ENCODE measurements at regions not wholly inside any gene's neighbourhood (a gene's known extent, or its start where the extent isn't known, plus 50 kb on each side); places are given as distances from the start of the nearest gene placed in this dataset.

GRCh38 chr4:138890891-138891570 is 124.5 kb upstream of the NOCT start:
- ChIA-PET POLR2A (no interaction called here), CTCF (no interaction called here)
- TF ChIP-seq FOXM1 (IDR thresholded peaks at IDR 0.05; ENCODE audit: borderline replicate concordance): no peak
- no peak for TF ChIP-seq SP1 (IDR thresholded peaks at IDR 0.05)
- DNase-seq (ENCODE audit: extremely low spot score): no peak

DNA sequence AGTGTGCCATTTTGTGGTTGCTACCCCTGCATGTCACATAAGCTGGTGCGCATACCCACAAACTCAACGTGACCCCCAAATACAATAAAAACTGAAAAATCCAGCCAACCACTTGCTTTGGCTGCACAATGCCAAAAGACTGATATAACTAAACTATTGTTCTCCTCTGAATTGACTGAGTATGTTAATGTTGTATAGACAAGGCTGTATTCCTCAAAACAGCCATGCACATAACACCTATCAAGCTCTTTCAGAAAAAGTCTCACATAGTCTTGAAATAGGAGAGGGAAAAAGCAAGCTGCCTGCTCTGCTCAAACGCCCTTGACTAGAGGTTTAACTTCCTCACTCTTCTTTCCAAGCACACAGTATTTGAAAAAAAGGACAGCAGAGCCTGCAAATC is 126.4 kb upstream of the NOCT start:
- POLR2A ChIA-PET: no interaction called here
- DNase-seq (ENCODE audit: extremely low spot score): no peak
- CTCF ChIA-PET: interaction anchor here (1.2 to 1.4 kb wide), 2 partner anchors 18 to 49 kb away, joined by 4 to 7 read pairs; no protein-coding TSS in a partner anchor
- no peak for TF ChIP-seq LEF1 (IDR thresholded peaks at IDR 0.05; ENCODE audit: borderline replicate concordance)
- no peak for TF ChIP-seq L3MBTL2 (conservative IDR thresholded peaks at IDR 0.05)
- no peak for TF ChIP-seq NFRKB (IDR thresholded peaks at IDR 0.05)

DNA sequence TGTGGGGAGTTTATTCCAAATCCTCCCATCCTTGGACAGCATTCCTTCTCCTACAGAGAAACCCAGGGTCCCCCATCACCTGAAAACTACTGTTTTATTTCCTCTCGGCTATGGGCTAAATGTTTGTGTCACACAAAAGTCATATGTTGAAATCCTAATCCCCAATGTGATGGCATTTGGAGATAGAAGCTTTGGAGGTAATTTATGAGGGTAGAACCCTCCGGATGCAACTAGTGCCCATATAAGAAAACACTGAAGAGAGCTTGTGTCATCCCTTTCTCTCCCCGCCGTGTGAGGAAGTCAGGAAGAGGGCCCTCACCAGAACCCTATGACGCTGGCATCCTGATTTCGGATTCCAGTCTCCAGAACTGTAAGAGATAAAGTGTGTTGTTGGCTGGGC is 127.8 kb upstream of the NOCT start:
- POLR2A ChIA-PET: no interaction called here
- DNase-seq (ENCODE audit: extremely low spot score): no peak
- CTCF ChIA-PET: no interaction called here
- TF ChIP-seq BHLHE40 (IDR thresholded peaks at IDR 0.05; ENCODE audit: borderline replicate concordance) (no peak), PKNOX1 (IDR thresholded peaks at IDR 0.05) (no peak), SP1 (IDR thresholded peaks at IDR 0.05) (no peak), SUZ12 (IDR thresholded peaks at IDR 0.05) (no peak), LEF1 (IDR thresholded peaks at IDR 0.05; ENCODE audit: borderline replicate concordance) (no peak), CTBP1 (IDR thresholded peaks at IDR 0.05; ENCODE audit: borderline replicate concordance) (no peak), FOXM1 (IDR thresholded peaks at IDR 0.05; ENCODE audit: borderline replicate concordance) (no peak), ZNF384 (IDR thresholded peaks at IDR 0.05) (no peak)

- ChIA-PET POLR2A (no interaction called here), CTCF (no interaction called here)
- no peak for TF ChIP-seq CTBP1 (IDR thresholded peaks at IDR 0.05; ENCODE audit: borderline replicate concordance)
- TF ChIP-seq SP1 (IDR thresholded peaks at IDR 0.05): no peak
- no peak for TF ChIP-seq L3MBTL2 (conservative IDR thresholded peaks at IDR 0.05)
- TF ChIP-seq ELF4 (IDR thresholded peaks at IDR 0.05): no peak
- TF ChIP-seq SUZ12 (IDR thresholded peaks at IDR 0.05): no peak
- no peak for TF ChIP-seq FOXK2 (IDR thresholded peaks at IDR 0.05)
- no peak for TF ChIP-seq FOXM1 (IDR thresholded peaks at IDR 0.05; ENCODE audit: borderline replicate concordance)
- no peak for TF ChIP-seq ZNF384 (IDR thresholded peaks at IDR 0.05)
- no peak for TF ChIP-seq PKNOX1 (IDR thresholded peaks at IDR 0.05)
- no peak for TF ChIP-seq BHLHE40 (IDR thresholded peaks at IDR 0.05; ENCODE audit: borderline replicate concordance)
- TF ChIP-seq NFRKB (IDR thresholded peaks at IDR 0.05): no peak
- no peak for TF ChIP-seq ARNT (IDR thresholded peaks at IDR 0.05)
- DNase-seq (ENCODE audit: extremely low spot score): no peak
Observed at GRCh38 chr4:138887341-138887740, 128.2 kb upstream of the NOCT start.

DNA sequence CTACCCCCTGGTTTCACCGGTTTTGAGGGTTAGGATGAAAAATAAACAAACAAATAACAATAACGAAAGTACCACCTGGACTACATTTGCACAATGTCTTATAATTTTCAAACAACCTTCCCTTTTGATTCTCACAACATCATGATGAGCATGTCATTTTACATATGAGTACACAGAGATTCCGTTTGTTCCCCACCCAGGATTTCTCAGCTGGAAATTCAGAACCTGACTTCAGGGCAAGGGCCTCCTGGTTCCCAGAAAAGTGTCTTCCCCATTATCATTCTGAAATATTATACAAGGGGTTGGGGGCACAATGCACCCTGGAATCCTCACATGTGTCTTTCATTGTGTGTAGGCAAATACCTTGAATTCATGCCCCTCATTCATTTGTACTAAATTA is 135.8 kb upstream of the NOCT start:
- POLR2A ChIA-PET: no interaction called here
- no peak for TF ChIP-seq SUZ12 (IDR thresholded peaks at IDR 0.05)
- TF ChIP-seq BHLHE40 (IDR thresholded peaks at IDR 0.05; ENCODE audit: borderline replicate concordance): no peak
- no peak for TF ChIP-seq FOXM1 (IDR thresholded peaks at IDR 0.05; ENCODE audit: borderline replicate concordance)
- no peak for TF ChIP-seq L3MBTL2 (conservative IDR thresholded peaks at IDR 0.05)
- no peak for TF ChIP-seq FOXK2 (IDR thresholded peaks at IDR 0.05)
- no peak for TF ChIP-seq ELF4 (IDR thresholded peaks at IDR 0.05)
- DNase-seq (ENCODE audit: extremely low spot score): no peak
- CTCF ChIA-PET: no interaction called here

GRCh38 chr4:138875891-138876608 is 139.5 kb upstream of the NOCT start:
- DNase-seq (ENCODE audit: extremely low spot score): no peak
- POLR2A ChIA-PET: no interaction called here

More at GRCh38 chr4:138875891-138876608, 139.5 kb upstream of the NOCT start:
- TF ChIP-seq FOXM1 (IDR thresholded peaks at IDR 0.05; ENCODE audit: borderline replicate concordance) (no peak), BHLHE40 (IDR thresholded peaks at IDR 0.05; ENCODE audit: borderline replicate concordance) (no peak), LEF1 (IDR thresholded peaks at IDR 0.05; ENCODE audit: borderline replicate concordance) (no peak), ELF4 (IDR thresholded peaks at IDR 0.05) (no peak), FOXA1 (IDR thresholded peaks at IDR 0.05) (no peak), SUZ12 (IDR thresholded peaks at IDR 0.05) (no peak), PKNOX1 (IDR thresholded peaks at IDR 0.05) (no peak), FOXK2 (IDR thresholded peaks at IDR 0.05) (no peak)
- CTCF ChIA-PET: interaction anchor here (0.7 kb wide), 1 partner anchor 62 kb away, joined by 3 read pairs; no protein-coding TSS in a partner anchor

All from HEK293T (cell line).